ENCODE measurements at regions not wholly inside any gene's neighbourhood (a gene's known extent, or its start where the extent isn't known, plus 50 kb on each side); places are given as distances from the start of the nearest gene placed in this dataset.

DNA sequence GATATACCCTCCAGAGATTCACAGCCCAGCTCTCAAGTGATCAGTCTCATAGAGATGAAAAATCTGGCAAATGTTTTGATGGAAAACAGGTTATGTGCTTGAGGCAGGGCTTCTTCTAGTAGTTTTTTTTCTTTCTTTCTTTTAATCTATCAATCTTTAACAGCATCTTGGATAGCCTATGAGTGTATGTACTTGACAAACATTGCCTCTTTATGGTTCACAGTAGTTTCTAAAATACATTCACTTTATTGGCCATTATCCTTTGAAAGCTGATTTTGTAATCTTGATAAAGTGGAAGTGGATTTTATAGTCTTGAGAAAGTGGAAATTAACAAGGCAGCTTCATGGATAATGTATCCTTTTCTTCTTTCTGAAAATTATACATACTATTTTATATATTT, 51.4 kb upstream of the IL1R1 start:
- intact Hi-C loops (cut with micrococcal nuclease; ENCODE audit: unreplicated experiment) (no loop called here), in situ Hi-C loops (cut with HindIII; ENCODE audit: low pct_unique_long_range_greater_than_20kb, low sequenced_read_pairs) (no loop called here)
- ChIA-PET POLR2A (no interaction called here), CTCF (interaction anchor here (0.6 kb wide), 1 partner anchor 666 kb away, joined by 3 read pairs; no protein-coding TSS in a partner anchor)
- H3K4me3 ChIP-seq (ENCODE audit: low read depth in 2 of 2, low read length in 2 of 2) = no peak overlapping the region
- no TSS peak for BruUV-seq (replicated peaks)
- H3K27ac ChIP-seq (ENCODE audit: low read length) = no peak overlapping the region
- H3K36me3 ChIP-seq (ENCODE audit: control insufficient read depth, insufficient read depth, low read length) = no peaks in the 10 kb centered on the region
- DNase-seq (ENCODE audit: low read depth, low spot score) (no peak), ATAC-seq (no peak)
- H3K9me3 ChIP-seq (ENCODE audit: control insufficient read depth, insufficient read depth, low read depth, low read length) = no peaks in the 10 kb centered on the region
- no peak for TF ChIP-seq SIN3A (IDR thresholded peaks at IDR 0.05; ENCODE audit: borderline replicate concordance, insufficient read depth, low read depth, low read length)
- TF ChIP-seq POLR2AphosphoS5 (IDR thresholded peaks at IDR 0.05; ENCODE audit: low read depth, low read length) = no peak
- no peak for TF ChIP-seq TCF7L2 (IDR thresholded peaks at IDR 0.05; ENCODE audit: low read depth, low read length)
- TF ChIP-seq, protein P1, sequence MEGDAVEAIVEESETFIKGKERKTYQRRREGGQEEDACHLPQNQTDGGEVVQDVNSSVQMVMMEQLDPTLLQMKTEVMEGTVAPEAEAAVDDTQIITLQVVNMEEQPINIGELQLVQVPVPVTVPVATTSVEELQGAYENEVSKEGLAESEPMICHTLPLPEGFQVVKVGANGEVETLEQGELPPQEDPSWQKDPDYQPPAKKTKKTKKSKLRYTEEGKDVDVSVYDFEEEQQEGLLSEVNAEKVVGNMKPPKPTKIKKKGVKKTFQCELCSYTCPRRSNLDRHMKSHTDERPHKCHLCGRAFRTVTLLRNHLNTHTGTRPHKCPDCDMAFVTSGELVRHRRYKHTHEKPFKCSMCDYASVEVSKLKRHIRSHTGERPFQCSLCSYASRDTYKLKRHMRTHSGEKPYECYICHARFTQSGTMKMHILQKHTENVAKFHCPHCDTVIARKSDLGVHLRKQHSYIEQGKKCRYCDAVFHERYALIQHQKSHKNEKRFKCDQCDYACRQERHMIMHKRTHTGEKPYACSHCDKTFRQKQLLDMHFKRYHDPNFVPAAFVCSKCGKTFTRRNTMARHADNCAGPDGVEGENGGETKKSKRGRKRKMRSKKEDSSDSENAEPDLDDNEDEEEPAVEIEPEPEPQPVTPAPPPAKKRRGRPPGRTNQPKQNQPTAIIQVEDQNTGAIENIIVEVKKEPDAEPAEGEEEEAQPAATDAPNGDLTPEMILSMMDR (IDR thresholded peaks at IDR 0.05) = no peak
- TF ChIP-seq, protein P2, sequence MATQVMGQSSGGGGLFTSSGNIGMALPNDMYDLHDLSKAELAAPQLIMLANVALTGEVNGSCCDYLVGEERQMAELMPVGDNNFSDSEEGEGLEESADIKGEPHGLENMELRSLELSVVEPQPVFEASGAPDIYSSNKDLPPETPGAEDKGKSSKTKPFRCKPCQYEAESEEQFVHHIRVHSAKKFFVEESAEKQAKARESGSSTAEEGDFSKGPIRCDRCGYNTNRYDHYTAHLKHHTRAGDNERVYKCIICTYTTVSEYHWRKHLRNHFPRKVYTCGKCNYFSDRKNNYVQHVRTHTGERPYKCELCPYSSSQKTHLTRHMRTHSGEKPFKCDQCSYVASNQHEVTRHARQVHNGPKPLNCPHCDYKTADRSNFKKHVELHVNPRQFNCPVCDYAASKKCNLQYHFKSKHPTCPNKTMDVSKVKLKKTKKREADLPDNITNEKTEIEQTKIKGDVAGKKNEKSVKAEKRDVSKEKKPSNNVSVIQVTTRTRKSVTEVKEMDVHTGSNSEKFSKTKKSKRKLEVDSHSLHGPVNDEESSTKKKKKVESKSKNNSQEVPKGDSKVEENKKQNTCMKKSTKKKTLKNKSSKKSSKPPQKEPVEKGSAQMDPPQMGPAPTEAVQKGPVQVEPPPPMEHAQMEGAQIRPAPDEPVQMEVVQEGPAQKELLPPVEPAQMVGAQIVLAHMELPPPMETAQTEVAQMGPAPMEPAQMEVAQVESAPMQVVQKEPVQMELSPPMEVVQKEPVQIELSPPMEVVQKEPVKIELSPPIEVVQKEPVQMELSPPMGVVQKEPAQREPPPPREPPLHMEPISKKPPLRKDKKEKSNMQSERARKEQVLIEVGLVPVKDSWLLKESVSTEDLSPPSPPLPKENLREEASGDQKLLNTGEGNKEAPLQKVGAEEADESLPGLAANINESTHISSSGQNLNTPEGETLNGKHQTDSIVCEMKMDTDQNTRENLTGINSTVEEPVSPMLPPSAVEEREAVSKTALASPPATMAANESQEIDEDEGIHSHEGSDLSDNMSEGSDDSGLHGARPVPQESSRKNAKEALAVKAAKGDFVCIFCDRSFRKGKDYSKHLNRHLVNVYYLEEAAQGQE (IDR thresholded peaks at IDR 0.05; ENCODE audit: insufficient read depth in 1 of 2, low read depth in 2 of 2, low read length in 1 of 2) = no peak
- H3K27me3 ChIP-seq (ENCODE audit: control insufficient read depth, insufficient read depth, low read length) = no peaks in the 10 kb centered on the region
- H3K4me1 ChIP-seq (ENCODE audit: control insufficient read depth, insufficient read depth, low read length) = no peaks in the 10 kb centered on the region

DNA sequence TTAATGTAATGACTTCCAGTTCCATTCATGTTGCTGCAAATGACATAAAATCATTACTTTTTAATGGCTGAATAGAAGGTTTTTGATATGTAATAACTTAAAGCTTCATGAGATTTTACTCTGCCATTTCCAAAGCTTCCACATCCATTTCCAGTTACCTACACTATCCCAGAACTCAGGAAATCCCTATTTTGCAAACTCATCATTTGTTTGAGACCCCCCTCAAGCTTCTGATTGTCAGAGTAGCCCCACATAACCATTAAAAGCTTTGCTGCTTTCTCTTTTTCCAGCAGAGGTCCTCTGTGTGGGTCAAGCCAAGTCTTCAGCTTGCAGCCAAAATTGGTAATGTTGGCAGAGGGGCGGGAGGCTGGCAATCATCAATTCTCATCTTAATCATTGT, 50.6 kb upstream of the IL1R1 start:
- POLR2A ChIA-PET = no interaction called here
- H3K27ac ChIP-seq (ENCODE audit: low read length) = no peak overlapping the region
- CTCF ChIA-PET = interaction anchor here (0.6 kb wide), 1 partner anchor 12 kb away, joined by 3 read pairs; no protein-coding TSS in a partner anchor

More for the DNA sequence above, 50.6 kb upstream of the IL1R1 start:
- H3K4me1 ChIP-seq (ENCODE audit: control insufficient read depth, insufficient read depth, low read length) = no peaks in the 10 kb centered on the region
- no peak overlapping the region for H3K4me3 ChIP-seq (ENCODE audit: low read depth in 2 of 2, low read length in 2 of 2)
- intact Hi-C loops (cut with micrococcal nuclease; ENCODE audit: unreplicated experiment) (no loop called here), in situ Hi-C loops (cut with HindIII; ENCODE audit: low pct_unique_long_range_greater_than_20kb, low sequenced_read_pairs) (no loop called here)
- DNase-seq (ENCODE audit: low read depth, low spot score) = no peak
- H3K9me3 ChIP-seq (ENCODE audit: control insufficient read depth, insufficient read depth, low read depth, low read length) = no peaks in the 10 kb centered on the region
- TF ChIP-seq, protein P1 (IDR thresholded peaks at IDR 0.05) = no peak
- TF ChIP-seq TCF7L2 (IDR thresholded peaks at IDR 0.05; ENCODE audit: low read depth, low read length) = no peak
- TF ChIP-seq, protein P2 (IDR thresholded peaks at IDR 0.05; ENCODE audit: insufficient read depth in 1 of 2, low read depth in 2 of 2, low read length in 1 of 2) = no peak
- TF ChIP-seq POLR2AphosphoS5 (IDR thresholded peaks at IDR 0.05; ENCODE audit: low read depth, low read length) = no peak
- no peak for TF ChIP-seq SIN3A (IDR thresholded peaks at IDR 0.05; ENCODE audit: borderline replicate concordance, insufficient read depth, low read depth, low read length)
- H3K36me3 ChIP-seq (ENCODE audit: control insufficient read depth, insufficient read depth, low read length) = no peaks in the 10 kb centered on the region
- ATAC-seq = no peak
- no peaks in the 10 kb centered on the region for H3K27me3 ChIP-seq (ENCODE audit: control insufficient read depth, insufficient read depth, low read length)
- BruUV-seq (replicated peaks) = no TSS peak
